Calu3 (cell line): ENCODE measurements at regions not wholly inside any gene's neighbourhood (a gene's known extent, or its start where the extent isn't known, plus 50 kb on each side); places are given as distances from the start of the nearest gene placed in this dataset.

Experiments
- BruUV-seq: library from RNA; stranded (reverse); fragments of 400-500 nt; replicated peaks from 2 replicates; lab custom pipeline; 2021; lab: Mats Ljungman, UMichigan
- CTCF ChIA-PET: fragments of 300-600 bp; sonication (Branson Sonifier 250); formaldehyde crosslinking; loops from one replicate; lab custom pipeline; 2022; ENCODE audit warnings: antibody characterized with exemption; lab: Charles Lee
- DNase-seq: peaks from one replicate; pipeline ENCODE4 v3.0.0; 2022
- H3K27ac Mint-ChIP-seq: one replicate; pipeline ENCODE4 v1.8.0; 2022; ENCODE audit warnings: mixed read lengths; ENCODE audit not compliant: unreplicated experiment
- H3K27me3 Mint-ChIP-seq: one replicate; pipeline ENCODE4 v1.8.0; 2022; ENCODE audit warnings: mixed read lengths; ENCODE audit not compliant: unreplicated experiment
- H3K36me3 Mint-ChIP-seq: one replicate; pipeline ENCODE4 v1.8.0; 2022; ENCODE audit warnings: mild to moderate bottlenecking, moderate library complexity, mixed read lengths; ENCODE audit not compliant: insufficient read depth, unreplicated experiment
- H3K4me1 Mint-ChIP-seq: one replicate; pipeline ENCODE4 v1.8.0; 2022; ENCODE audit warnings: mild to moderate bottlenecking, low read depth, mixed read lengths; ENCODE audit not compliant: unreplicated experiment
- H3K4me3 Mint-ChIP-seq: one replicate; pipeline ENCODE4 v1.8.0; 2022; ENCODE audit warnings: mild to moderate bottlenecking, low read depth, moderate library complexity, mixed read lengths; ENCODE audit not compliant: unreplicated experiment
- H3K9me3 Mint-ChIP-seq: one replicate; pipeline ENCODE4 v1.8.0; 2022; ENCODE audit warnings: low read depth, mixed read lengths; ENCODE audit not compliant: unreplicated experiment
- CTCF ChIP-seq: fragments of 200-600 bp; IDR thresholded peaks from one replicate; pipeline ENCODE4 v1.8.0; 2022; ENCODE audit warnings: antibody characterized with exemption; ENCODE audit not compliant: unreplicated experiment
- intact Hi-C: fragments of 100-400 bp; cut with micrococcal nuclease; formaldehyde crosslinking; loops from one replicate; pipeline ENCODE4 v1.10.0; 2022; ENCODE audit not compliant: unreplicated experiment

- no peaks in the 10 kb centered on the region for H3K4me1 Mint-ChIP-seq
- intact Hi-C loops, result no loop called here
- H3K36me3 Mint-ChIP-seq, result no peaks in the 10 kb centered on the region
- H3K27me3 Mint-ChIP-seq, result peaks cover 43% of the 10 kb centered on the region
- peaks cover 12% of the 10 kb centered on the region for H3K9me3 Mint-ChIP-seq
- no TSS peak for BruUV-seq
- no peak overlapping the region for H3K27ac Mint-ChIP-seq
- no peak for TF ChIP-seq CTCF
- no peak for DNase-seq
- CTCF ChIA-PET, result interaction anchor here (1.4 kb wide), 1 partner anchor 1062 kb away, joined by 3 read pairs; no protein-coding TSS in a partner anchor
- H3K4me3 Mint-ChIP-seq, result no peak overlapping the region
Observed at GRCh38 chr20:61083431-61083830, 168.6 kb upstream of the CDH4 start.

GRCh38 chr20:61086031-61086430 is 166.0 kb upstream of the CDH4 start:
- intact Hi-C loops, result no loop called here
- H3K36me3 Mint-ChIP-seq, result no peaks in the 10 kb centered on the region
- no peaks in the 10 kb centered on the region for H3K4me1 Mint-ChIP-seq
- H3K4me3 Mint-ChIP-seq, result no peak overlapping the region
- CTCF ChIA-PET, result no interaction called here
- H3K27ac Mint-ChIP-seq, result no peak overlapping the region
- peaks cover 43% of the 10 kb centered on the region for H3K27me3 Mint-ChIP-seq
- H3K9me3 Mint-ChIP-seq, result peaks cover 18% of the 10 kb centered on the region
- no peak for TF ChIP-seq CTCF
- BruUV-seq, result no TSS peak
- no peak for DNase-seq

GRCh38 chr20:61090541-61090940 is 161.5 kb upstream of the CDH4 start:
- Mint-ChIP-seq H3K4me1 (no peaks in the 10 kb centered on the region), H3K27me3 (peaks cover 44% of the 10 kb centered on the region), H3K36me3 (no peaks in the 10 kb centered on the region), H3K4me3 (no peak overlapping the region), H3K27ac (no peak overlapping the region), H3K9me3 (peaks cover 27% of the 10 kb centered on the region)
- intact Hi-C loops, result no loop called here
- TF ChIP-seq CTCF, result no peak
- DNase-seq, result no peak
- CTCF ChIA-PET, result no interaction called here
- BruUV-seq, result no TSS peak

- H3K4me1 Mint-ChIP-seq, result no peaks in the 10 kb centered on the region
- H3K27me3 Mint-ChIP-seq, result peaks cover 27% of the 10 kb centered on the region
- no peak for TF ChIP-seq CTCF
- peaks cover 27% of the 10 kb centered on the region for H3K9me3 Mint-ChIP-seq
- H3K4me3 Mint-ChIP-seq, result no peak overlapping the region
- no peak for DNase-seq
- CTCF ChIA-PET, result no interaction called here
- H3K27ac Mint-ChIP-seq, result no peak overlapping the region
- H3K36me3 Mint-ChIP-seq, result no peaks in the 10 kb centered on the region
- BruUV-seq, result no TSS peak
- intact Hi-C loops, result no loop called here
Observed at GRCh38 chr20:61092251-61092650, 159.8 kb upstream of the CDH4 start.

GRCh38 chr20:61094581-61094980 is 157.5 kb upstream of the CDH4 start:
- Mint-ChIP-seq H3K9me3 (peaks cover 19% of the 10 kb centered on the region), H3K36me3 (no peaks in the 10 kb centered on the region), H3K4me1 (no peaks in the 10 kb centered on the region), H3K27ac (no peak overlapping the region), H3K27me3 (peaks cover 15% of the 10 kb centered on the region), H3K4me3 (no peak overlapping the region)
- no TSS peak for BruUV-seq
- CTCF ChIA-PET, result no interaction called here
- no peak for DNase-seq
- TF ChIP-seq CTCF, result no peak
- intact Hi-C loops, result no loop called here
